Stimulated activated effector memory CD8-positive, alpha-beta T cell treated with anti-CD3 and anti-CD28 coated beads, Interleukin-12 subunit alpha, Interleukin-12 subunit beta, amount 100 ng/mL, for 72 hours (primary cell): ENCODE measurements at regions not wholly inside any gene's neighbourhood (a gene's known extent, or its start where the extent isn't known, plus 50 kb on each side); places are given as distances from the start of the nearest gene placed in this dataset.
"Not testable (repeated sequence)": the region's sequence is repeated elsewhere in the genome, so short reads cannot be mapped to it uniquely, and the experiment has no call there.

ENCODE experiments used
- ATAC-seq: fragments of 150-1000 bp; cut with Tn5 transposase; 2 replicates; pipeline ENCODE4 v1.10.0; 2021
- DNase-seq, 2 donors: peaks; one replicate each; pipeline ENCODE4 v3.0.0; 2021 to 2022; ENCODE audit warnings: low spot score in 2 of 2
- H3K27ac Mint-ChIP-seq: one replicate; pipeline ENCODE4 v1.8.0; 2022; ENCODE audit warnings: mild to moderate bottlenecking, mixed read lengths
- H3K36me3 Mint-ChIP-seq: one replicate; pipeline ENCODE4 v1.8.0; 2022; ENCODE audit warnings: mild to moderate bottlenecking, mixed read lengths
- H3K4me1 Mint-ChIP-seq: one replicate; pipeline ENCODE4 v1.8.0; 2022; ENCODE audit warnings: mixed read lengths
- H3K4me3 Mint-ChIP-seq: one replicate; pipeline ENCODE4 v1.8.0; 2022; ENCODE audit warnings: mild to moderate bottlenecking, mixed read lengths
- H3K9me3 Mint-ChIP-seq: one replicate; pipeline ENCODE4 v1.8.0; 2022; ENCODE audit warnings: mixed read lengths

GRCh38 chrX:39426101-39426500 is 624.8 kb downstream of the MID1IP1 start:
- Mint-ChIP-seq H3K4me3 (no peak overlapping the region), H3K27ac (peak overlapping the region; percentile 56), H3K36me3 (no peaks in the 10 kb centered on the region), H3K9me3 (no peaks in the 10 kb centered on the region), H3K4me1 (peaks cover 8% of the 10 kb centered on the region)
- DNase-seq = no peak
- ATAC-seq = no peak

- ATAC-seq = no peak
- no peaks in the 10 kb centered on the region for H3K9me3 Mint-ChIP-seq
- no peak overlapping the region for H3K27ac Mint-ChIP-seq
- no peak for DNase-seq
- no peak overlapping the region for H3K4me3 Mint-ChIP-seq
- H3K4me1 Mint-ChIP-seq = peaks cover 8% of the 10 kb centered on the region
- no peaks in the 10 kb centered on the region for H3K36me3 Mint-ChIP-seq
Measured at GRCh38 chrX:39427492-39427891, 626.2 kb downstream of the MID1IP1 start.

- peaks cover 8% of the 10 kb centered on the region for H3K4me1 Mint-ChIP-seq
- H3K4me3 Mint-ChIP-seq = no peak overlapping the region
- no peaks in the 10 kb centered on the region for H3K9me3 Mint-ChIP-seq
- no peaks in the 10 kb centered on the region for H3K36me3 Mint-ChIP-seq
- H3K27ac Mint-ChIP-seq = no peak overlapping the region
- DNase-seq = no peak
- ATAC-seq = peak; percentile 87
Measured at GRCh38 chrX:39427906-39428305, 626.6 kb downstream of the MID1IP1 start.

GRCh38 chrX:39430551-39430950 is 629.3 kb downstream of the MID1IP1 start:
- Mint-ChIP-seq H3K4me3 (no peak overlapping the region), H3K27ac (no peak overlapping the region), H3K9me3 (no peaks in the 10 kb centered on the region), H3K4me1 (no peaks in the 10 kb centered on the region), H3K36me3 (no peaks in the 10 kb centered on the region)
- DNase-seq (no peak), ATAC-seq (no peak)

- Mint-ChIP-seq H3K9me3 (no peaks in the 10 kb centered on the region), H3K36me3 (no peaks in the 10 kb centered on the region), H3K4me3 (no peak overlapping the region), H3K4me1 (no peaks in the 10 kb centered on the region), H3K27ac (no peak overlapping the region)
- DNase-seq (no peak), ATAC-seq (no peak)
Measured at GRCh38 chrX:39431893-39432292, 630.6 kb downstream of the MID1IP1 start.

- H3K36me3 Mint-ChIP-seq, H3K9me3 Mint-ChIP-seq, H3K4me3 Mint-ChIP-seq, H3K4me1 Mint-ChIP-seq, DNase-seq, ATAC-seq, H3K27ac Mint-ChIP-seq: not testable (repeated sequence)
Measured at GRCh38 chrX:39434671-39435070, 633.4 kb downstream of the MID1IP1 start.

- DNase-seq, H3K36me3 Mint-ChIP-seq, H3K9me3 Mint-ChIP-seq, ATAC-seq, H3K4me3 Mint-ChIP-seq, H3K27ac Mint-ChIP-seq: not testable (repeated sequence)
- H3K4me1 Mint-ChIP-seq = peaks cover 18% of the 10 kb centered on the region
Measured at GRCh38 chrX:39436538-39436937, 635.3 kb downstream of the MID1IP1 start.

- H3K4me1 Mint-ChIP-seq = peaks cover 18% of the 10 kb centered on the region
- no peaks in the 10 kb centered on the region for H3K36me3 Mint-ChIP-seq
- DNase-seq (no peak), ATAC-seq (no peak)
- no peak overlapping the region for H3K27ac Mint-ChIP-seq
- no peak overlapping the region for H3K4me3 Mint-ChIP-seq
- no peaks in the 10 kb centered on the region for H3K9me3 Mint-ChIP-seq
Measured at GRCh38 chrX:39437670-39438441, 636.6 kb downstream of the MID1IP1 start.

GRCh38 chrX:39438603-39439602 is 637.6 kb downstream of the MID1IP1 start:
- DNase-seq = no peak
- Mint-ChIP-seq H3K4me1 (peaks cover 18% of the 10 kb centered on the region), H3K27ac (peak overlapping the region; percentile 91), H3K9me3 (no peaks in the 10 kb centered on the region), H3K36me3 (no peaks in the 10 kb centered on the region), H3K4me3 (no peak overlapping the region)
- ATAC-seq = no peak

- Mint-ChIP-seq H3K4me1 (peaks cover 18% of the 10 kb centered on the region), H3K4me3 (peak overlapping the region; percentile 61), H3K27ac (peak overlapping the region; percentile 91), H3K36me3 (no peaks in the 10 kb centered on the region), H3K9me3 (no peaks in the 10 kb centered on the region)
- DNase-seq (peak in 1 of 2 donors; percentile 49), ATAC-seq (peak; percentile 77)
Measured at GRCh38 chrX:39439906-39440798, 638.9 kb downstream of the MID1IP1 start.

GRCh38 chrX:39440799-39441284 is 639.6 kb downstream of the MID1IP1 start:
- Mint-ChIP-seq H3K4me3 (peak overlapping the region; percentile 61), H3K9me3 (no peaks in the 10 kb centered on the region), H3K36me3 (no peaks in the 10 kb centered on the region), H3K4me1 (peaks cover 18% of the 10 kb centered on the region), H3K27ac (peak overlapping the region; percentile 91)
- ATAC-seq = peak; percentile 80
- no peak for DNase-seq

- H3K9me3 Mint-ChIP-seq = no peaks in the 10 kb centered on the region
- H3K4me1 Mint-ChIP-seq = peaks cover 18% of the 10 kb centered on the region
- no peak for ATAC-seq
- no peaks in the 10 kb centered on the region for H3K36me3 Mint-ChIP-seq
- H3K4me3 Mint-ChIP-seq = no peak overlapping the region
- no peak for DNase-seq
- H3K27ac Mint-ChIP-seq = no peak overlapping the region
Measured at GRCh38 chrX:39442332-39442731, 641.1 kb downstream of the MID1IP1 start.

- Mint-ChIP-seq H3K36me3 (no peaks in the 10 kb centered on the region), H3K27ac (no peak overlapping the region), H3K4me1 (peaks cover 18% of the 10 kb centered on the region), H3K9me3 (no peaks in the 10 kb centered on the region), H3K4me3 (no peak overlapping the region)
- DNase-seq (no peak), ATAC-seq (no peak)
Measured at GRCh38 chrX:39443240-39443639, 642.0 kb downstream of the MID1IP1 start.

- DNase-seq (peak in 1 of 2 donors; percentile 61), ATAC-seq (no peak)
- Mint-ChIP-seq H3K4me3 (no peak overlapping the region), H3K4me1 (peaks cover 10% of the 10 kb centered on the region), H3K9me3 (no peaks in the 10 kb centered on the region), H3K36me3 (no peaks in the 10 kb centered on the region), H3K27ac (peak overlapping the region; percentile 17)
Measured at GRCh38 chrX:39445336-39445735, 644.1 kb downstream of the MID1IP1 start.

- no peaks in the 10 kb centered on the region for H3K9me3 Mint-ChIP-seq
- H3K4me3 Mint-ChIP-seq = no peak overlapping the region
- no peaks in the 10 kb centered on the region for H3K36me3 Mint-ChIP-seq
- no peak overlapping the region for H3K27ac Mint-ChIP-seq
- no peaks in the 10 kb centered on the region for H3K4me1 Mint-ChIP-seq
- DNase-seq (no peak), ATAC-seq (no peak)
Measured at GRCh38 chrX:39449352-39449751, 648.1 kb downstream of the MID1IP1 start.
